Heart right ventricle (tissue), 16 donors: ENCODE measurements at regions not wholly inside any gene's neighbourhood (a gene's known extent, or its start where the extent isn't known, plus 50 kb on each side); places are given as distances from the start of the nearest gene placed in this dataset.

Source experiments
- ATAC-seq, 8 donors: fragments of 200-7000 bp; cut with Tn5 transposase; one replicate each; pipeline ENCODE4 v1.9.1; 2020; ENCODE audit warnings: mild to moderate bottlenecking in 8 of 8, moderate library complexity in 8 of 8, moderate number of reproducible peaks in 1 of 8
- DNase-seq, 2 donors: peaks; one replicate each; pipeline ENCODE4 v3.0.0-alpha.2; 2020
- H3K27ac ChIP-seq, 10 donors: fragments of 200-600 bp; sonication (generic) in 2 of 10; one replicate each; pipeline versions ENCODE4 v1.5.0 to v1.8.0; 2020 to 2022; ENCODE audit warnings: mild to moderate bottlenecking in 3 of 10
- H3K27me3 ChIP-seq, 7 donors: fragments of 200-600 bp; one replicate each; pipeline ENCODE4 v1.8.0; 2021 to 2022; ENCODE audit warnings: mild to moderate bottlenecking in 2 of 7
- H3K36me3 ChIP-seq, 9 donors: fragments of 200-600 bp; sonication (generic) in 1 of 9; one replicate each; pipeline versions ENCODE4 v1.5.0 to v1.8.0; 2020 to 2022; ENCODE audit warnings: mild to moderate bottlenecking in 2 of 9
- H3K4me1 ChIP-seq, 9 donors: fragments of 200-600 bp; sonication (generic) in 1 of 9; one replicate each; pipeline versions ENCODE4 v1.5.0 to v1.8.0; 2020 to 2022; ENCODE audit warnings: mild to moderate bottlenecking in 4 of 9
- H3K4me3 ChIP-seq, 10 donors: fragments of 200-600 bp; sonication (generic) in 2 of 10; one replicate each; pipeline versions ENCODE4 v1.5.0 to v1.8.0; 2020 to 2022; ENCODE audit warnings: mild to moderate bottlenecking in 7 of 10, moderate library complexity in 2 of 10
- H3K9me3 ChIP-seq, 11 donors: fragments of 200-600 bp in 10 of 11; sonication (generic) in 2 of 11; one replicate each; pipeline versions ENCODE4 v1.5.0 to v1.8.0; 2013 to 2022; ENCODE audit warnings: mild to moderate bottlenecking in 2 of 11, control low read depth in 1 of 11, moderate library complexity in 1 of 11
- WGBS, 2 donors: extraction: QIAGEN DNeasy Blood & Tissue Kit; methylation state at CpG; one replicate each; pipeline ENCODE4 v1.1.7; 2013; ENCODE audit warnings: inconsistent platforms in 1 of 2; 5-methylcytosine and 5-hydroxymethylcytosine counted together
- intact Hi-C, 10 donors: fragments of 100-400 bp; cut with DNase I; formaldehyde crosslinking; loops; one replicate each; pipeline versions ENCODE4 v1.11.1 to v1.14.2; 2022
- TF ChIP-seq, protein P1 (sequence below), 9 donors: fragments of 200-600 bp; sonication (generic) in 2 of 9; IDR thresholded peaks; one replicate each; pipeline versions ENCODE4 v1.5.0 to v1.8.0; 2021 to 2022; ENCODE audit warnings: antibody characterized with exemption in 9 of 9, mild to moderate bottlenecking in 5 of 9, moderate library complexity in 1 of 9
- donor health status: Arrhythmogenic right ventricular cardiomyopathy.
- donor health status: ischemic (EF 13 %, LVEDD 7.1; RV severe dilation, severe dysfunction).
- donor health status: healthy with polysubstance abuse.
- donor health status: DM: no; HTN: yes; CAD: no.
- donor health status: DM: no; HTN: no; CAD: no.
- donor health status: ischemic (EF 25% LVEDD 6.9; RV normal size, moderate dysfunction).
- donor health status: ischemic (EF 25% LVEDD 5.7; RV mildly dilated, moderate dysfunction).
- donor health status: healthy.
- donor health status: DM: yes; HTN: yes; CAD: no.
- donor health status: Ischemic cardiomyopathy.
- donor health status: ischemic (EF 35%, LVEDD 5.7; RV mildly dilated, moderate dysfunction).
- donor health status: nonischemic (EF 11% LVEDD 7.7; RV severe dilation, severe dysfunction).
- donor health status: DM: yes; HTN: yes; CAD: no.
- donor health status: PGD.
- donor health status: ischemic (EF 29% LVEDD 5.4; RV normal size, mild dysfunction).
- donor health status: nonischemic (EF 23%, LVEDD 6.1; RV moderate dilation, normal function).

- H3K4me3 ChIP-seq = peak overlapping the region in 7 of 10 donors; percentile 11 to 49 (median 42)
- peak overlapping the region in 8 of 10 donors; percentile 7 to 82 (median 66) for H3K27ac ChIP-seq
- H3K36me3 ChIP-seq = no peaks in the 10 kb centered on the region
- 18 to 26% methylated on average over 3 of the region's 3 CpGs for WGBS, 2 donors
- no peaks in the 10 kb centered on the region for H3K9me3 ChIP-seq
- DNase-seq = peak in 1 of 2 donors; percentile 11
- H3K4me1 ChIP-seq = peaks cover 0 to 10% (median 0%) of the 10 kb centered on the region in 9 donors
- no peaks in the 10 kb centered on the region for H3K27me3 ChIP-seq
- TF ChIP-seq, protein P1, sequence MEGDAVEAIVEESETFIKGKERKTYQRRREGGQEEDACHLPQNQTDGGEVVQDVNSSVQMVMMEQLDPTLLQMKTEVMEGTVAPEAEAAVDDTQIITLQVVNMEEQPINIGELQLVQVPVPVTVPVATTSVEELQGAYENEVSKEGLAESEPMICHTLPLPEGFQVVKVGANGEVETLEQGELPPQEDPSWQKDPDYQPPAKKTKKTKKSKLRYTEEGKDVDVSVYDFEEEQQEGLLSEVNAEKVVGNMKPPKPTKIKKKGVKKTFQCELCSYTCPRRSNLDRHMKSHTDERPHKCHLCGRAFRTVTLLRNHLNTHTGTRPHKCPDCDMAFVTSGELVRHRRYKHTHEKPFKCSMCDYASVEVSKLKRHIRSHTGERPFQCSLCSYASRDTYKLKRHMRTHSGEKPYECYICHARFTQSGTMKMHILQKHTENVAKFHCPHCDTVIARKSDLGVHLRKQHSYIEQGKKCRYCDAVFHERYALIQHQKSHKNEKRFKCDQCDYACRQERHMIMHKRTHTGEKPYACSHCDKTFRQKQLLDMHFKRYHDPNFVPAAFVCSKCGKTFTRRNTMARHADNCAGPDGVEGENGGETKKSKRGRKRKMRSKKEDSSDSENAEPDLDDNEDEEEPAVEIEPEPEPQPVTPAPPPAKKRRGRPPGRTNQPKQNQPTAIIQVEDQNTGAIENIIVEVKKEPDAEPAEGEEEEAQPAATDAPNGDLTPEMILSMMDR (IDR thresholded peaks at IDR 0.05) = no peak
- intact Hi-C loops = no loop called here
- ATAC-seq = peak; percentile 71 to 99 (median 96)
Measured at GRCh38 chr3:83953417-83954089, 1005.2 kb upstream of the CADM2 start.

- Histone ChIP-seq H3K4me3 (peak overlapping the region in 1 of 10 donors; percentile 9), H3K9me3 (no peaks in the 10 kb centered on the region), H3K27me3 (no peaks in the 10 kb centered on the region), H3K4me1 (peaks cover 0 to 10% (median 0%) of the 10 kb centered on the region in 9 donors), H3K27ac (no peak overlapping the region), H3K36me3 (no peaks in the 10 kb centered on the region)
- DNase-seq = no peak
- intact Hi-C loops = no loop called here
- ATAC-seq = no peak
- WGBS, 2 donors = 53 to 59% methylated on average over 3 of the region's 3 CpGs
- TF ChIP-seq, protein P1 (IDR thresholded peaks at IDR 0.05) = no peak
Measured at GRCh38 chr3:83956431-83956830, 1002.4 kb upstream of the CADM2 start.

GRCh38 chr3:83968356-83968755, 990.4 kb upstream of the CADM2 start:
- no peak overlapping the region for H3K27ac ChIP-seq
- H3K36me3 ChIP-seq = no peaks in the 10 kb centered on the region
- DNase-seq (no peak), ATAC-seq (no peak)
- H3K27me3 ChIP-seq = no peaks in the 10 kb centered on the region
- peaks cover 0 to 33% (median 0%) of the 10 kb centered on the region in 11 donors for H3K9me3 ChIP-seq
- no peak overlapping the region for H3K4me3 ChIP-seq
- no peaks in the 10 kb centered on the region for H3K4me1 ChIP-seq
- intact Hi-C loops = no loop called here
- WGBS, 2 donors = 86 to 89% methylated on average over 7 of the region's 7 CpGs
- TF ChIP-seq, protein P1 (IDR thresholded peaks at IDR 0.05) = no peak

DNA sequence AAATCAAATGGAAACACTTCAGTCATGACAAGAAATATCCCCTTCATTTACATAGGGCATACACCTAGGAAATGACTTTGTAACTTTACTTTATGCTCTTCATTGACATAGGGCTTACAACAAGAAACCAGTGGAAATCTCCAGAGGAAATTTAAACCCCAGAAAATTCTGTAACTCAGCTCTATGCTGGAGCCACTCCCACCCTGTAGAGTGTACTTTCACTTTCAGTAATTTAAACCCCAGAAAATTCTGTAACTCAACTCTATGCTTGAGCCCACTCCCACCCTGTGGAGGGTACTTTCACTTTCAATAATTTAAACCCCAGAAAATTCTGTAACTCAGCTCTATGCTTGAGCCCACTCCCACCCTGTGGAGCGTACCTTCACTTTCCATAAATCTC, 987.1 kb upstream of the CADM2 start:
- WGBS, 2 donors = 77 to 87% methylated on average over 1 of the region's 1 CpG
- intact Hi-C loops = no loop called here

More for the DNA sequence above, 987.1 kb upstream of the CADM2 start:
- Histone ChIP-seq H3K9me3 (peaks cover 0 to 23% (median 0%) of the 10 kb centered on the region in 11 donors), H3K27ac (no peak overlapping the region), H3K36me3 (no peaks in the 10 kb centered on the region), H3K4me1 (no peaks in the 10 kb centered on the region), H3K4me3 (no peak overlapping the region), H3K27me3 (no peaks in the 10 kb centered on the region)
- TF ChIP-seq, protein P1 (IDR thresholded peaks at IDR 0.05) = no peak
- DNase-seq (no peak), ATAC-seq (no peak)
